ENCODE measurements at regions not wholly inside any gene's neighbourhood (a gene's known extent, or its start where the extent isn't known, plus 50 kb on each side); places are given as distances from the start of the nearest gene placed in this dataset.

DNA sequence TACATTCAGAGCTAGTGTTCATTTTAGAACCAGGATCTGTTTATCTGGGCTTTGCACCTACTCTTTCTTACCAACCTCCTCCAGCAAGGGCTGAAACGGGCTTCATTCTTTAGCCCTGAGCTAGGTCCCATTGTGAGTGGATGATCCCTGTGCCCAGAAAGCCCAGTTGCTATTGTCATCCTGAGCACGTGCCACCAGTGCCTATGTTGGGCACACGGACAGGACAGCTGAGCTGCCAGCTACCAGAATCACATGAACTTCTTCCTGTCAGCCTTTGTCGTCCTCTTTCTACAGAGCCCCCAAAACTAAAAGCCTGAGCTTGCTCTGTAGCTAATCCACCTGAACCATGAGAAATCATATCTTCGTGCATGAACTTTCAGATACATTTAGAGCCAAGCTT, 74.4 kb upstream of the NTM start:
- no TSS peak for BruUV-seq (replicated peaks)
- H3K4me1 ChIP-seq (replicated peaks in 1 of 2; ENCODE audit: control insufficient read depth in 2 of 2, insufficient read depth in 2 of 2, low read length in 2 of 2) = no peaks in the 10 kb centered on the region
- no peak overlapping the region for H3K4me3 ChIP-seq
- DNase-seq (ENCODE audit: extremely low read depth in 1 of 4, low spot score in 3 of 4) = no peak
- no peak overlapping the region for H3K4me2 ChIP-seq (ENCODE audit: insufficient read depth, low read length)
- 0% methylated on average over 5 of the region's 5 CpGs for WGBS (ENCODE audit: insufficient coverage, low coverage, missing lambda C conversion rate)
- ChIA-PET POLR2A (interaction anchor here (0.7 to 0.8 kb wide), 2 partner anchors 9 to 37 kb away, joined by 3 read pairs; no protein-coding TSS in a partner anchor), CTCF (ENCODE audit: low intra/inter-chr PET ratio) (no interaction called here)
- TF ChIP-seq MIER1 (IDR thresholded peaks at IDR 0.05; ENCODE audit: low read depth) (no peak), ZNF583 (CRISPR knock-in tag; IDR thresholded peaks at IDR 0.05) (no peak)
- TF ChIP-seq, protein P1, sequence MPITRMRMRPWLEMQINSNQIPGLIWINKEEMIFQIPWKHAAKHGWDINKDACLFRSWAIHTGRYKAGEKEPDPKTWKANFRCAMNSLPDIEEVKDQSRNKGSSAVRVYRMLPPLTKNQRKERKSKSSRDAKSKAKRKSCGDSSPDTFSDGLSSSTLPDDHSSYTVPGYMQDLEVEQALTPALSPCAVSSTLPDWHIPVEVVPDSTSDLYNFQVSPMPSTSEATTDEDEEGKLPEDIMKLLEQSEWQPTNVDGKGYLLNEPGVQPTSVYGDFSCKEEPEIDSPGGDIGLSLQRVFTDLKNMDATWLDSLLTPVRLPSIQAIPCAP (CRISPR knock-in tag; IDR thresholded peaks at IDR 0.05; ENCODE audit: borderline replicate concordance) = no peak
- TF ChIP-seq, protein P2, sequence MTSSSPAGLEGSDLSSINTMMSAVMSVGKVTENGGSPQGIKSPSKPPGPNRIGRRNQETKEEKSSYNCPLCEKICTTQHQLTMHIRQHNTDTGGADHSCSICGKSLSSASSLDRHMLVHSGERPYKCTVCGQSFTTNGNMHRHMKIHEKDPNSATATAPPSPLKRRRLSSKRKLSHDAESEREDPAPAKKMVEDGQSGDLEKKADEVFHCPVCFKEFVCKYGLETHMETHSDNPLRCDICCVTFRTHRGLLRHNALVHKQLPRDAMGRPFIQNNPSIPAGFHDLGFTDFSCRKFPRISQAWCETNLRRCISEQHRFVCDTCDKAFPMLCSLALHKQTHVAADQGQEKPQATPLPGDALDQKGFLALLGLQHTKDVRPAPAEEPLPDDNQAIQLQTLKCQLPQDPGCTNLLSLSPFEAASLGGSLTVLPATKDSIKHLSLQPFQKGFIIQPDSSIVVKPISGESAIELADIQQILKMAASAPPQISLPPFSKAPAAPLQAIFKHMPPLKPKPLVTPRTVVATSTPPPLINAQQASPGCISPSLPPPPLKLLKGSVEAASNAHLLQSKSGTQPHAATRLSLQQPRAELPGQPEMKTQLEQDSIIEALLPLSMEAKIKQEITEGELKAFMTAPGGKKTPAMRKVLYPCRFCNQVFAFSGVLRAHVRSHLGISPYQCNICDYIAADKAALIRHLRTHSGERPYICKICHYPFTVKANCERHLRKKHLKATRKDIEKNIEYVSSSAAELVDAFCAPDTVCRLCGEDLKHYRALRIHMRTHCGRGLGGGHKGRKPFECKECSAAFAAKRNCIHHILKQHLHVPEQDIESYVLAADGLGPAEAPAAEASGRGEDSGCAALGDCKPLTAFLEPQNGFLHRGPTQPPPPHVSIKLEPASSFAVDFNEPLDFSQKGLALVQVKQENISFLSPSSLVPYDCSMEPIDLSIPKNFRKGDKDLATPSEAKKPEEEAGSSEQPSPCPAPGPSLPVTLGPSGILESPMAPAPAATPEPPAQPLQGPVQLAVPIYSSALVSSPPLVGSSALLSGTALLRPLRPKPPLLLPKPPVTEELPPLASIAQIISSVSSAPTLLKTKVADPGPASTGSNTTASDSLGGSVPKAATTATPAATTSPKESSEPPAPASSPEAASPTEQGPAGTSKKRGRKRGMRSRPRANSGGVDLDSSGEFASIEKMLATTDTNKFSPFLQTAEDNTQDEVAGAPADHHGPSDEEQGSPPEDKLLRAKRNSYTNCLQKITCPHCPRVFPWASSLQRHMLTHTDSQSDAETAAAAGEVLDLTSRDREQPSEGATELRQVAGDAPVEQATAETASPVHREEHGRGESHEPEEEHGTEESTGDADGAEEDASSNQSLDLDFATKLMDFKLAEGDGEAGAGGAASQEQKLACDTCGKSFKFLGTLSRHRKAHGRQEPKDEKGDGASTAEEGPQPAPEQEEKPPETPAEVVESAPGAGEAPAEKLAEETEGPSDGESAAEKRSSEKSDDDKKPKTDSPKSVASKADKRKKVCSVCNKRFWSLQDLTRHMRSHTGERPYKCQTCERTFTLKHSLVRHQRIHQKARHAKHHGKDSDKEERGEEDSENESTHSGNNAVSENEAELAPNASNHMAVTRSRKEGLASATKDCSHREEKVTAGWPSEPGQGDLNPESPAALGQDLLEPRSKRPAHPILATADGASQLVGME (CRISPR knock-in tag; IDR thresholded peaks at IDR 0.05) = no peak
- no peak for ATAC-seq
- no peaks in the 10 kb centered on the region; a peak in 1 of 5 replicates for H3K27me3 ChIP-seq (ENCODE audit: control insufficient read depth in 2 of 2, insufficient read depth in 2 of 2, low read length in 2 of 2)
- no peaks in the 10 kb centered on the region for H3K9me3 ChIP-seq (replicated peaks; ENCODE audit: control insufficient read depth, insufficient read depth, low read depth, low read length)
- no peaks in the 10 kb centered on the region for H4K20me1 ChIP-seq (replicated peaks; ENCODE audit: control insufficient read depth, insufficient read depth, low read length)
- in situ Hi-C loops (cut with MboI) (no loop called here), intact Hi-C loops (cut with micrococcal nuclease) (no loop called here)
- FAIRE-seq = no peak
- no peaks in the 10 kb centered on the region for H3K9me1 ChIP-seq (ENCODE audit: control insufficient read depth, insufficient read depth, low read length)
- H3K79me2 ChIP-seq (ENCODE audit: control insufficient read depth, insufficient read depth, low read length) = no peaks in the 10 kb centered on the region
- no peak overlapping the region for H3K9ac ChIP-seq (ENCODE audit: insufficient read depth in 1 of 2, low read depth in 2 of 2, low read length in 2 of 2)
- no peaks in the 10 kb centered on the region for H3K36me3 ChIP-seq (ENCODE audit: control insufficient read depth, insufficient read depth, low read length)
- H3K27ac ChIP-seq (ENCODE audit: extremely low read depth, low read depth, low read length) = no peak overlapping the region
- H2AFZ ChIP-seq (ENCODE audit: low read depth, low read length) = no peak overlapping the region

Measured in K562 (cell line).